GM21528 (cell line): ENCODE measurements at regions not wholly inside any gene's neighbourhood (a gene's known extent, or its start where the extent isn't known, plus 50 kb on each side); places are given as distances from the start of the nearest gene placed in this dataset.
"Not testable (repeated sequence)": the region's sequence is repeated elsewhere in the genome, so short reads cannot be mapped to it uniquely, and the experiment has no call there.

ENCODE experiments used
- ATAC-seq: cut with Tn5 transposase; IDR thresholded peaks from one replicate; pipeline ENCODE4 v1.9.1; 2021; ENCODE audit warnings: mild to moderate bottlenecking, moderate library complexity; ENCODE audit not compliant: unreplicated experiment, low FRiP score

- ATAC-seq = no peak
Measured at GRCh38 chr2:595831-596592, 81.2 kb downstream of the TMEM18 start.

GRCh38 chr2:595141-595815 is 81.9 kb downstream of the TMEM18 start:
- no peak for ATAC-seq

GRCh38 chr2:594297-594949 is 82.8 kb downstream of the TMEM18 start:
- ATAC-seq = no peak

GRCh38 chr2:593356-594026 is 83.7 kb downstream of the TMEM18 start:
- no peak for ATAC-seq

GRCh38 chr2:592737-593136 is 84.5 kb downstream of the TMEM18 start:
- no peak for ATAC-seq

- no peak for ATAC-seq
Measured at GRCh38 chr2:590214-591175, 86.7 kb downstream of the TMEM18 start.

GRCh38 chr2:589281-590130 is 87.7 kb downstream of the TMEM18 start:
- ATAC-seq = no peak

- no peak for ATAC-seq
Measured at GRCh38 chr2:588074-588645, 89.0 kb downstream of the TMEM18 start.

- no peak for ATAC-seq
Measured at GRCh38 chr2:587087-587960, 89.9 kb downstream of the TMEM18 start.

GRCh38 chr2:586641-587076 is 90.5 kb downstream of the TMEM18 start:
- ATAC-seq = no peak

- peak; percentile 98 for ATAC-seq
Measured at GRCh38 chr2:584863-585823, 92.1 kb downstream of the TMEM18 start.

- no peak for ATAC-seq
Measured at GRCh38 chr2:583666-584065, 93.5 kb downstream of the TMEM18 start.

GRCh38 chr2:582792-583528 is 94.2 kb downstream of the TMEM18 start:
- ATAC-seq = no peak

GRCh38 chr2:582289-582688 is 94.9 kb downstream of the TMEM18 start:
- ATAC-seq = not testable (repeated sequence)

- ATAC-seq = no peak
Measured at GRCh38 chr2:579961-580360, 97.2 kb downstream of the TMEM18 start.

- ATAC-seq = no peak
Measured at GRCh38 chr2:579351-579886, 97.8 kb downstream of the TMEM18 start.
